Inflammatory macrophage treated with lipopolysaccharide for 1 hour (primary cell): ENCODE measurements at regions not wholly inside any gene's neighbourhood (a gene's known extent, or its start where the extent isn't known, plus 50 kb on each side); places are given as distances from the start of the nearest gene placed in this dataset.
"Not testable (repeated sequence)": the region's sequence is repeated elsewhere in the genome, so short reads cannot be mapped to it uniquely, and the experiment has no call there.

ENCODE experiments used
- DNase-seq, 2 donors: peaks; one replicate each; pipeline ENCODE4 v3.0.0-alpha.2; 2020 to 2022

- not testable (repeated sequence) for DNase-seq
These were observed 89.9 kb upstream of the NOTCH2NLA start for GRCh38 chr1:146318715-146319114.

- DNase-seq, result peak; percentile 14 to 16
These were observed 89.0 kb upstream of the NOTCH2NLA start for GRCh38 chr1:146317785-146318184.

GRCh38 chr1:146314449-146315246, 85.8 kb upstream of the NOTCH2NLA start:
- not testable (repeated sequence) for DNase-seq

GRCh38 chr1:146310579-146310978, 81.8 kb upstream of the NOTCH2NLA start:
- not testable (repeated sequence) for DNase-seq

- not testable (repeated sequence) for DNase-seq
These were observed 80.6 kb upstream of the NOTCH2NLA start for GRCh38 chr1:146309427-146309826.

GRCh38 chr1:146308892-146309291, 80.1 kb upstream of the NOTCH2NLA start:
- not testable (repeated sequence) for DNase-seq

- DNase-seq, result not testable (repeated sequence)
These were observed 79.3 kb upstream of the NOTCH2NLA start for GRCh38 chr1:146308152-146308551.

- DNase-seq, result not testable (repeated sequence)
These were observed 78.8 kb upstream of the NOTCH2NLA start for GRCh38 chr1:146307632-146308031.

GRCh38 chr1:146306651-146307050, 77.8 kb upstream of the NOTCH2NLA start:
- not testable (repeated sequence) for DNase-seq

- DNase-seq, result not testable (repeated sequence)
These were observed 76.6 kb upstream of the NOTCH2NLA start for GRCh38 chr1:146305442-146305841.

- not testable (repeated sequence) for DNase-seq
These were observed 69.7 kb upstream of the NOTCH2NLA start for GRCh38 chr1:146298575-146298897.

- DNase-seq, result not testable (repeated sequence)
These were observed 69.2 kb upstream of the NOTCH2NLA start for GRCh38 chr1:146297781-146298574.

- not testable (repeated sequence) for DNase-seq
These were observed 64.4 kb upstream of the NOTCH2NLA start for GRCh38 chr1:146292940-146293936.

- not testable (repeated sequence) for DNase-seq
These were observed 63.6 kb upstream of the NOTCH2NLA start for GRCh38 chr1:146292424-146292823.

GRCh38 chr1:146287881-146288280, 59.1 kb upstream of the NOTCH2NLA start:
- not testable (repeated sequence) for DNase-seq

GRCh38 chr1:146284760-146285159, 55.9 kb upstream of the NOTCH2NLA start:
- DNase-seq, result not testable (repeated sequence)

GRCh38 chr1:146283527-146283880, 54.7 kb upstream of the NOTCH2NLA start:
- not testable (repeated sequence) for DNase-seq

GRCh38 chr1:146282807-146283526, 54.1 kb upstream of the NOTCH2NLA start:
- DNase-seq, result not testable (repeated sequence)

GRCh38 chr1:146281522-146281921, 52.7 kb upstream of the NOTCH2NLA start:
- not testable (repeated sequence) for DNase-seq

GRCh38 chr1:146278758-146279157, 49.9 kb upstream of the NOTCH2NLA start:
- DNase-seq, result not testable (repeated sequence)
